ENCODE measurements at regions not wholly inside any gene's neighbourhood (a gene's known extent, or its start where the extent isn't known, plus 50 kb on each side); places are given as distances from the start of the nearest gene placed in this dataset.
"Not testable (repeated sequence)": the region's sequence is repeated elsewhere in the genome, so short reads cannot be mapped to it uniquely, and the experiment has no call there.

DNA sequence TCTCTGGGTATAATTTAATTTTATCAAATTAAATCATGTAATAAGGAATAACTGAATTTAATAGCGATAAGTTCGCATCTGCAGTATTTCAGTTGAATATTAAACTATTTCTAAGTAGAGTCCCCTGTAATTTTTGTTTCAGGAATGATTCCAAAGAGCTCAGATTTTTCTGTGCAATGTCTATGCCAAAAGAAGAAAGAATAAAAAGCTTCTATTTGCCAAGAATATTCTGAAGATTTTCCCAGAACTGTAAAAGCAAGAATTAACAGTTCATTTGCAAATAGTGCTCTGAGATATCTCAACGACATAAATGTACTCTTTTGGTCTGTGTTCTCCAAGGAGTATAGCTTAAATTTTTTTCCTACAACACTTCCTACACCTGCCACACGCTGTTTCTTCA, 1242.8 kb upstream of the DIAPH2 start:
- H3K36me3 Mint-ChIP-seq (ENCODE audit: unreplicated experiment): no peaks in the 10 kb centered on the region
- no peak for TF ChIP-seq CTCF (IDR thresholded peaks at IDR 0.05)
- H3K27me3 Mint-ChIP-seq (ENCODE audit: unreplicated experiment): no peaks in the 10 kb centered on the region
- H3K4me1 Mint-ChIP-seq (ENCODE audit: unreplicated experiment): no peaks in the 10 kb centered on the region
- H3K4me3 Mint-ChIP-seq (ENCODE audit: unreplicated experiment): no peak overlapping the region
- no peak overlapping the region for H3K27ac Mint-ChIP-seq (ENCODE audit: unreplicated experiment)
- DNase-seq (ENCODE audit: extremely low spot score, unreplicated experiment): no peak
- peaks cover 37% of the 10 kb centered on the region for H3K9me3 Mint-ChIP-seq (ENCODE audit: unreplicated experiment)

DNA sequence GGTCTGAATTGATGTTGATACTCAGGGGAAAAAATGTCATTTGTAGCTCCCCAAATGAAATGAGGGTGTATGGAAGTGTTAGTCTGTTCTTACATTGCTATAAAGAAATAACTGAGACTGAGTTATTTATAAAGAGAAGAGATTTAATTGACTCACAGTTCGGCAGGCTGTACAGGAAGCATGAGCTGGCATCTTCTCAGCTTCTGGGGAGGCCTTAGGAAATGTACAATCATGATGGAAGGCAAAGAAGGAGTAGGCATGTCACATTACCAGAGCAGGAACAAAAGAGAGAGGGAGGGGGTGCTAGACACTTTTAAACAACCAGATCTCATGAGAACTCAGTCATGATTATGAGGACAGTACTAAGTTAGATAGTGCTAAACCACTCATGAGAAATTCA, 1199.9 kb upstream of the DIAPH2 start:
- H3K4me3 Mint-ChIP-seq (ENCODE audit: unreplicated experiment): no peak overlapping the region
- no peaks in the 10 kb centered on the region for H3K4me1 Mint-ChIP-seq (ENCODE audit: unreplicated experiment)
- no peak for TF ChIP-seq CTCF (IDR thresholded peaks at IDR 0.05)
- H3K9me3 Mint-ChIP-seq (ENCODE audit: unreplicated experiment): peaks cover 9% of the 10 kb centered on the region
- H3K36me3 Mint-ChIP-seq (ENCODE audit: unreplicated experiment): no peaks in the 10 kb centered on the region
- DNase-seq (ENCODE audit: extremely low spot score, unreplicated experiment): no peak
- H3K27ac Mint-ChIP-seq (ENCODE audit: unreplicated experiment): no peak overlapping the region
- no peaks in the 10 kb centered on the region for H3K27me3 Mint-ChIP-seq (ENCODE audit: unreplicated experiment)

DNA sequence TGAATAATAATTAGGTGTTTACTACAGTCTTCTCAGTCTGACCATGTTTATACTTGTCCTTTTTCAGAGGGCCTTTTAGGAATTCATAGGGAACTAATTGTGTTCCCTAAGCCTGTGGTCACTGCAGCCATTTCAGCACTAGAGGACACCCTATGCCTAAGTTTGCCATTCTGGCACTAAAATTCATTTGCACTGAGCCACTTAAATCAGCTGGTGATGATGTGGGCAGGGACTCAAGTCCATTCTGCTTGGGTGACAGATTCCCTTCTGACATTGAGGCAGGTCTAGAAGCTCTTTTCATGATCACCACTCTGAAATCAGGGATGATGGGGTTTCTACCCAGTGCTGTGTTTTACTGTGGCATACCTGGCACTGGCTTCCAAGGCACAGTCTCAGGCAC, 1178.9 kb upstream of the DIAPH2 start:
- Mint-ChIP-seq H3K4me3 (ENCODE audit: unreplicated experiment) (no peak overlapping the region), H3K36me3 (ENCODE audit: unreplicated experiment) (no peaks in the 10 kb centered on the region), H3K27me3 (ENCODE audit: unreplicated experiment) (no peaks in the 10 kb centered on the region), H3K9me3 (ENCODE audit: unreplicated experiment) (no peaks in the 10 kb centered on the region), H3K4me1 (ENCODE audit: unreplicated experiment) (no peaks in the 10 kb centered on the region), H3K27ac (ENCODE audit: unreplicated experiment) (no peak overlapping the region)
- TF ChIP-seq CTCF (IDR thresholded peaks at IDR 0.05): no peak
- no peak for DNase-seq (ENCODE audit: extremely low spot score, unreplicated experiment)

DNA sequence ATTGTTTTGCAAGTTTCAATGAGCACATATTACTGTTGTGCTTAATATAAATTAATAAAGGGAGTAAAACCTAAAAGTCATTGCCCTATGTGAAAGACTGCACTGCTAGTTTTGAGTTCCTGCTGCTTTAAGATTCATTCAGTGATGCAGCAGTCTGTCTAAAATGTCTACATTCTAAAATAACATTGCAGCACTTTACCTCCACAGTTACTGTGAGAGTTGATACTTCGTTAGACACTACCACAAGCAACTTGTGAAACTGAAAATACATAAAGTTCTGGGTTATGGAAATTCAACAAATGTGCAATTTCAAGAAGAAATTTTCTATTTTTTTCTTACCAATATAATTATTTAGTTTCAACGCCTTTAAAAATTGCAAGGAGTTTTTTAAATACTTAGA, 1175.2 kb upstream of the DIAPH2 start:
- no peak overlapping the region for H3K27ac Mint-ChIP-seq (ENCODE audit: unreplicated experiment)
- no peak overlapping the region for H3K4me3 Mint-ChIP-seq (ENCODE audit: unreplicated experiment)
- TF ChIP-seq CTCF (IDR thresholded peaks at IDR 0.05): no peak
- DNase-seq (ENCODE audit: extremely low spot score, unreplicated experiment): no peak
- H3K4me1 Mint-ChIP-seq (ENCODE audit: unreplicated experiment): no peaks in the 10 kb centered on the region
- H3K27me3 Mint-ChIP-seq (ENCODE audit: unreplicated experiment): no peaks in the 10 kb centered on the region
- H3K36me3 Mint-ChIP-seq (ENCODE audit: unreplicated experiment): no peaks in the 10 kb centered on the region
- peaks cover 4% of the 10 kb centered on the region for H3K9me3 Mint-ChIP-seq (ENCODE audit: unreplicated experiment)

DNA sequence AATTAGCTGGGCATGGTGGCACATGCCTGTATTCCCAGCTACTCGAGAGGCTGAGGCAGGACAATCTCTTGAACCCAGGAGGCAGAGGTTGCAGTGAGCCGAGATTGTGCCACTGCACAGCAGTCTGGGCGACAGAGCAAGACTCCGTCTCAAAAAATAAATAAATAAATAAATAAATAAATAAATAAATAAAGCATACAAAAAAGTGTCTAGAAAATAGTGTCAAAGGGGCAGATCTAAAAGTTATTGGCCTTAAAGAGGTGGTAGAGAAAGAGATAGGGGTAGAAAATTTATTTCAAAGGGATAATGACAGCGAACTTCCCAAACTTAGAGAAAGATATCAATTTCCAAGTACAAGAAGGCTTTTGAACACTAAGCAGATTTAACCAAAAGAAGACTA, 1160.6 kb upstream of the DIAPH2 start:
- not testable (repeated sequence) for H3K4me3 Mint-ChIP-seq (ENCODE audit: unreplicated experiment); H3K36me3 Mint-ChIP-seq (ENCODE audit: unreplicated experiment); DNase-seq (ENCODE audit: extremely low spot score, unreplicated experiment); H3K4me1 Mint-ChIP-seq (ENCODE audit: unreplicated experiment); H3K27ac Mint-ChIP-seq (ENCODE audit: unreplicated experiment); H3K27me3 Mint-ChIP-seq (ENCODE audit: unreplicated experiment)
- H3K9me3 Mint-ChIP-seq (ENCODE audit: unreplicated experiment): peaks cover 30% of the 10 kb centered on the region

- H3K27me3 Mint-ChIP-seq (ENCODE audit: unreplicated experiment): no peaks in the 10 kb centered on the region
- no peaks in the 10 kb centered on the region for H3K9me3 Mint-ChIP-seq (ENCODE audit: unreplicated experiment)
- H3K4me3 Mint-ChIP-seq (ENCODE audit: unreplicated experiment): no peak overlapping the region
- H3K27ac Mint-ChIP-seq (ENCODE audit: unreplicated experiment): no peak overlapping the region
- no peak for TF ChIP-seq CTCF (IDR thresholded peaks at IDR 0.05)
- DNase-seq (ENCODE audit: extremely low spot score, unreplicated experiment): no peak
- no peaks in the 10 kb centered on the region for H3K36me3 Mint-ChIP-seq (ENCODE audit: unreplicated experiment)
- H3K4me1 Mint-ChIP-seq (ENCODE audit: unreplicated experiment): no peaks in the 10 kb centered on the region
These were observed 1148.5 kb upstream of the DIAPH2 start for GRCh38 chrX:95536111-95536510.
